ENCODE measurements at regions not wholly inside any gene's neighbourhood (a gene's known extent, or its start where the extent isn't known, plus 50 kb on each side); places are given as distances from the start of the nearest gene placed in this dataset.
"Not testable (repeated sequence)": the region's sequence is repeated elsewhere in the genome, so short reads cannot be mapped to it uniquely, and the experiment has no call there.

DNA sequence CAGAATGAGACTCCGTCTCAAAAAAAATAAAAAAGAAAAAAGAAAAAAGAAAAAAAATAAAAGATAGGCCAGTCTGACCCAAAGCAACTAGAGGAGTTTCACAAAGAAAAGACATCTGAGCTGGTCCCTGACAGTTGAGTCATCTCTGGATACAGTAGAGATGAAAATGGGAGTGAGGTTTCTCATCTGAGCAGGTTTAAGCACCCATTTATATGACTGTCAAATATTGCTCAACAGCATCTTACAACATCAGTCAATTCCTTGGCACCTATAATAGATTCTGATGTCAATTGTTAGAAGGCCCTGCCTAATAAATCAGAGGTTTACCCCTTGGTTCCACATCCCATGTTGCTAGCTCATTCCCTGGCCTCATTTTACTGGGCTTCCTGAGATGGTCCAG, 490.5 kb downstream of the MAGEE1 start:
- Histone ChIP-seq H3K27ac (no peak overlapping the region), H3K9me3 (peaks cover 0 to 6% of the 10 kb centered on the region in 2 donors), H3K4me3 (no peak overlapping the region), H3K36me3 (no peaks in the 10 kb centered on the region), H3K27me3 (peaks cover 0 to 6% of the 10 kb centered on the region in 2 donors), H3K4me1 (no peaks in the 10 kb centered on the region)
- DNase-seq (ENCODE audit: low spot score in 2 of 2): no peak
- TF ChIP-seq CTCF (IDR thresholded peaks at IDR 0.05) (no peak), POLR2A (IDR thresholded peaks at IDR 0.05) (no peak), POLR2AphosphoS5 (IDR thresholded peaks at IDR 0.05) (no peak)
- intact Hi-C loops (cut with DNase I; ENCODE audit: low total_unique reads): no loop called here

DNA sequence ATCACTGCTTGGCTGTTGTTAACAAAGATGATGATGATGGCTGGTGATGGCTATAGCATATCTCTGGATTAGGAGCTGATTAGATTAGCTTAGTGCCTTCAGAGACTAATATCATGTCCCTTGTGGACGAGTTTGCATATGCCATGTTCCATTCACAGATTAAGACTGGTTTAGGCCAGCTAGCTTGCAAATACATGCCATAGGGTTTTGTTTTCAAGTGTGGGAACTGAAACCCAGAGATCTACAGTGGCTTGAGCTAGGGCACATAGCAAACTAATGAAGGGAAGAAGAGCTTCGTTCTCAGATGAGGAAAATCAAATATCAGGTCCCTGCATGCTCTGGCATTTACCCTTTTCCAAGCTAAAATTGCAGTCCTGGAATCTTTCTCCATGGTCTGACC, 492.3 kb downstream of the MAGEE1 start:
- Histone ChIP-seq H3K4me1 (no peaks in the 10 kb centered on the region), H3K27me3 (peaks cover 0 to 6% of the 10 kb centered on the region in 2 donors), H3K27ac (no peak overlapping the region), H3K36me3 (no peaks in the 10 kb centered on the region), H3K9me3 (no peaks in the 10 kb centered on the region), H3K4me3 (no peak overlapping the region)
- intact Hi-C loops (cut with DNase I; ENCODE audit: low total_unique reads): no loop called here
- DNase-seq (ENCODE audit: low spot score in 2 of 2): no peak
- TF ChIP-seq POLR2A (IDR thresholded peaks at IDR 0.05): no peak
- no peak for TF ChIP-seq CTCF (IDR thresholded peaks at IDR 0.05)
- no peak for TF ChIP-seq POLR2AphosphoS5 (IDR thresholded peaks at IDR 0.05)

DNA sequence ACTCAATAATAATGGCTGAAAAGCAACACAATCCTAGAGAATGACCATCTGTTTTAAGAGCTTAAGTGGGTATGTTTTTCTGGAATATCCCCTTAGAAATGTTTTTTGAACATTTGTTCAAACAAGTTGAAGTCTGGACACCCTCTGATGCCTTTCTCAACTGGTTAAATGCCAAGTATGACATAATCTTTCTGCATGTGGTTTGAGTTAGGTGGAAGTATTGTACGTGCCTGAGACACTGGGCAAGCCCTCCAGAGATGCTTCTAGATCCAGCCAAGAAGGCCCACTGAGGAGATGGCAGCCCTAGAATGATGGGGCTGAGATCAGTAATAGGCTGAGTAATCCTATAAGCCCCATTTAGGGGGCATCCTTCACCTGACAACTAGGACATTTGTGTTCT, 493.1 kb downstream of the MAGEE1 start:
- Histone ChIP-seq H3K4me1 (no peaks in the 10 kb centered on the region), H3K4me3 (no peak overlapping the region), H3K27ac (no peak overlapping the region), H3K36me3 (no peaks in the 10 kb centered on the region), H3K9me3 (no peaks in the 10 kb centered on the region), H3K27me3 (peaks cover 0 to 6% of the 10 kb centered on the region in 2 donors)
- TF ChIP-seq CTCF (IDR thresholded peaks at IDR 0.05): no peak
- TF ChIP-seq POLR2AphosphoS5 (IDR thresholded peaks at IDR 0.05): no peak
- TF ChIP-seq POLR2A (IDR thresholded peaks at IDR 0.05): no peak
- intact Hi-C loops (cut with DNase I; ENCODE audit: low total_unique reads): no loop called here
- no peak for DNase-seq (ENCODE audit: low spot score in 2 of 2)

DNA sequence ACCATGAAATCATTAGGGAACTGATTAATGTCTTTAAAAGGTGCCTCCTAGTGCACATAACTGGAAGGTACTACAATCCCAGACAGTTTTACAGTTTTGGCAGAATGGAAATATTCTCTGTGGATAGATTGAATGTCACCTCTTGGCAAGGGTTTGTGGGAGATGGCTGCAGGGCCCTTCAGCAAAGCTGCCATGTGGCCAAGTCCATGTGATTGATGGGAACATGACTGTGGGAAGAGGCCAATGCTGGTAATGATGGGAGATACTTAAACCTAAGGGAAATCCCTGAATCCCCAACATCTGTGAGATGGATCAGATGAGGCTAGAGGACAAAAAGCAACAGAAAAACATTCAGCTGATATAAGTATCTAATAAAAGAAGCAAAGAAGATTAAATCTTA, 493.7 kb downstream of the MAGEE1 start:
- no peak for TF ChIP-seq CTCF (IDR thresholded peaks at IDR 0.05)
- TF ChIP-seq POLR2AphosphoS5 (IDR thresholded peaks at IDR 0.05): no peak
- TF ChIP-seq POLR2A (IDR thresholded peaks at IDR 0.05): no peak
- H3K4me1 ChIP-seq: no peaks in the 10 kb centered on the region
- no peaks in the 10 kb centered on the region for H3K36me3 ChIP-seq
- no peak overlapping the region for H3K27ac ChIP-seq
- no peaks in the 10 kb centered on the region for H3K9me3 ChIP-seq
- no peak for DNase-seq (ENCODE audit: low spot score in 2 of 2)
- peaks cover 0 to 6% of the 10 kb centered on the region in 2 donors for H3K27me3 ChIP-seq
- intact Hi-C loops (cut with DNase I; ENCODE audit: low total_unique reads): no loop called here
- no peak overlapping the region for H3K4me3 ChIP-seq

DNA sequence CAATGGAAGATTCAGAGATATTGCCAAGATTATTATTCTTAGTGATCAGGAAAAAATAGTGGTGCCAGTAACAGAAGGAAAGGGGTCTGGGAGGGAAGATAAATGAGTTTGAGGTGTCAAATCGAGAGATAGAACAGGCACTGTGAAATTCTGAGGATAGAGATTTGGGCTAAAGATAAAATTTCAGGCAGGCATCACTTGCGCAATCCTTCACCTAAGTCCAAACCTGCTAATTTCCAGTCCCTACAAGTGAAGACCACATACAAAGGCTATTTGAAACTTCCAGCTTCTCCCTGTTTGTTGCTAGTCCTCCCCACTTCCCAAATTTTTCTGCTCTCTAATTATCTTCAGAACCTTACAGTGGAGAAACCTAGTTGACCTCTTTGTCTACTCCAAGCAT, 494.6 kb downstream of the MAGEE1 start:
- H3K36me3 ChIP-seq: no peaks in the 10 kb centered on the region
- H3K4me1 ChIP-seq: no peaks in the 10 kb centered on the region
- TF ChIP-seq POLR2AphosphoS5 (IDR thresholded peaks at IDR 0.05) (no peak), CTCF (IDR thresholded peaks at IDR 0.05) (no peak)
- H3K4me3 ChIP-seq: no peak overlapping the region
- no peak overlapping the region for H3K27ac ChIP-seq
- DNase-seq (ENCODE audit: low spot score in 2 of 2): no peak
- H3K27me3 ChIP-seq: peaks cover 0 to 6% of the 10 kb centered on the region in 2 donors
- intact Hi-C loops (cut with DNase I; ENCODE audit: low total_unique reads): no loop called here
- no peaks in the 10 kb centered on the region for H3K9me3 ChIP-seq

DNA sequence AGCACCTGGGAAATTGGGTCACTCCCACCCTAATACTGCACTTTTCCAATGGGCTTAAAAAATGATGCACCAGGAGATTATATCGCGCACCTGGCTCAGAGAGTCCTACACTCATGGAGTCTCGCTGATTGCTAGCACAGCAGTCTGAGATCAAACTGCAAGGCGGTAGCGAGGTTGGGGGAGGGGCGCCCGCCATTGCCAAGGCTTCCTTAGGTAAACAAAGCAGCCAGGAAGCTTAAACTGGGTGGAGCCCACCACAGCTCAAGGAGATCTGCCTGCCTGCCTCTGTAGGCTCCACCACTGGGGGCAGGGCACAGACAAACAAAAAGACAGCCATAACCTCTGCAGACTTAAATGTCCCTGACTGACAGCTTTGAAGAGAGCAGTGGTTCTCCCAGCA, 497.1 kb downstream of the MAGEE1 start:
- H3K4me3 ChIP-seq; H3K27me3 ChIP-seq; H3K4me1 ChIP-seq; H3K27ac ChIP-seq; DNase-seq (ENCODE audit: low spot score in 2 of 2); H3K9me3 ChIP-seq; intact Hi-C loops (cut with DNase I; ENCODE audit: low total_unique reads); H3K36me3 ChIP-seq: not testable (repeated sequence)

Data from breast epithelium (tissue), 4 donors.